Mucosa of gallbladder (tissue), 1 donor: ENCODE measurements at regions not wholly inside any gene's neighbourhood (a gene's known extent, or its start where the extent isn't known, plus 50 kb on each side); places are given as distances from the start of the nearest gene placed in this dataset.
"Not testable (repeated sequence)": the region's sequence is repeated elsewhere in the genome, so short reads cannot be mapped to it uniquely, and the experiment has no call there.

Source experiments
- DNase-seq: peaks from one replicate; pipeline ENCODE4 v3.0.0-alpha.2; 2020; ENCODE audit warnings: low spot score
- donor health status: DM: no; HTN: no; CAD: no.

GRCh38 chr3:194249323-194250097 lies 101.6 kb downstream of the CPN2 start:
- no peak for DNase-seq

GRCh38 chr3:194250098-194251002 lies 100.8 kb downstream of the CPN2 start:
- DNase-seq, result peak; percentile 40

GRCh38 chr3:194251007-194251406 lies 100.1 kb downstream of the CPN2 start:
- DNase-seq, result no peak

GRCh38 chr3:194251461-194251860 lies 99.7 kb downstream of the CPN2 start:
- no peak for DNase-seq

- no peak for DNase-seq
Measured at GRCh38 chr3:194251891-194252560, 99.1 kb downstream of the CPN2 start.

GRCh38 chr3:194253270-194253669 lies 97.9 kb downstream of the CPN2 start:
- DNase-seq, result no peak

GRCh38 chr3:194254040-194254439 lies 97.1 kb downstream of the CPN2 start:
- DNase-seq, result no peak

- peak; percentile 57 for DNase-seq
Measured at GRCh38 chr3:194255252-194256039, 95.7 kb downstream of the CPN2 start.

- no peak for DNase-seq
Measured at GRCh38 chr3:194256040-194256945, 94.8 kb downstream of the CPN2 start.

GRCh38 chr3:194257151-194257621 lies 93.9 kb downstream of the CPN2 start:
- DNase-seq, result no peak

- no peak for DNase-seq
Measured at GRCh38 chr3:194257916-194258668, 93.0 kb downstream of the CPN2 start.

GRCh38 chr3:194259982-194260766 lies 91.0 kb downstream of the CPN2 start:
- no peak for DNase-seq

GRCh38 chr3:194261581-194262063 lies 89.5 kb downstream of the CPN2 start:
- no peak for DNase-seq

- DNase-seq, result no peak
Measured at GRCh38 chr3:194262176-194262924, 88.8 kb downstream of the CPN2 start.

GRCh38 chr3:194262925-194263305 lies 88.2 kb downstream of the CPN2 start:
- no peak for DNase-seq

- not testable (repeated sequence) for DNase-seq
Measured at GRCh38 chr3:194264631-194265504, 86.3 kb downstream of the CPN2 start.

- peak; percentile 84 for DNase-seq
Measured at GRCh38 chr3:194265505-194265892, 85.6 kb downstream of the CPN2 start.
